Rectal smooth muscle tissue (tissue), 1 donor: ENCODE measurements at regions not wholly inside any gene's neighbourhood (a gene's known extent, or its start where the extent isn't known, plus 50 kb on each side); places are given as distances from the start of the nearest gene placed in this dataset.
"Not testable (repeated sequence)": the region's sequence is repeated elsewhere in the genome, so short reads cannot be mapped to it uniquely, and the experiment has no call there.

Source experiments
- H3K27ac ChIP-seq: one replicate; pipeline ENCODE4 v1.7.0; 2013; ENCODE audit warnings: low read depth, low read length, inconsistent platforms
- H3K27me3 ChIP-seq: one replicate; pipeline ENCODE4 v1.7.0; 2013; ENCODE audit warnings: low read length; ENCODE audit not compliant: control insufficient read depth, insufficient read depth
- H3K36me3 ChIP-seq: one replicate; pipeline ENCODE4 v1.7.0; 2013; ENCODE audit warnings: low read length; ENCODE audit not compliant: control insufficient read depth, insufficient read depth
- H3K4me1 ChIP-seq: one replicate; pipeline ENCODE4 v1.7.0; 2013; ENCODE audit warnings: low read length; ENCODE audit not compliant: control insufficient read depth, insufficient read depth
- H3K4me3 ChIP-seq: one replicate; pipeline ENCODE4 v1.7.0; 2013; ENCODE audit warnings: low read length
- H3K9ac ChIP-seq: one replicate; pipeline ENCODE4 v1.7.0; 2013; ENCODE audit warnings: low read length

GRCh38 chr20:29452186-29452585 is 1805.3 kb upstream of the DEFB115 start:
- H3K27ac ChIP-seq: no peak overlapping the region
- no peak overlapping the region for H3K9ac ChIP-seq
- H3K27me3 ChIP-seq: no peaks in the 10 kb centered on the region
- H3K36me3 ChIP-seq: no peaks in the 10 kb centered on the region
- H3K4me3 ChIP-seq: no peak overlapping the region
- no peaks in the 10 kb centered on the region for H3K4me1 ChIP-seq

GRCh38 chr20:29456987-29457693 is 1800.3 kb upstream of the DEFB115 start:
- not testable (repeated sequence) for H3K4me3 ChIP-seq, H3K27me3 ChIP-seq, H3K27ac ChIP-seq

GRCh38 chr20:29472606-29473005 is 1784.9 kb upstream of the DEFB115 start:
- Histone ChIP-seq H3K27me3 (no peaks in the 10 kb centered on the region), H3K4me3 (no peak overlapping the region), H3K4me1 (no peaks in the 10 kb centered on the region), H3K27ac (no peak overlapping the region), H3K36me3 (no peaks in the 10 kb centered on the region), H3K9ac (no peak overlapping the region)

More at GRCh38 chr20:29456987-29457693, 1800.3 kb upstream of the DEFB115 start:
- H3K9ac ChIP-seq, H3K4me1 ChIP-seq, H3K36me3 ChIP-seq: not testable (repeated sequence)

GRCh38 chr20:29492840-29493239 is 1764.6 kb upstream of the DEFB115 start:
- H3K27me3 ChIP-seq, H3K4me3 ChIP-seq, H3K36me3 ChIP-seq, H3K9ac ChIP-seq, H3K27ac ChIP-seq, H3K4me1 ChIP-seq: not testable (repeated sequence)

- not testable (repeated sequence) for H3K27ac ChIP-seq, H3K36me3 ChIP-seq, H3K4me3 ChIP-seq, H3K4me1 ChIP-seq, H3K9ac ChIP-seq, H3K27me3 ChIP-seq
These were observed 1760.7 kb upstream of the DEFB115 start for GRCh38 chr20:29496767-29497166.

GRCh38 chr20:29497261-29497671 is 1760.2 kb upstream of the DEFB115 start:
- H3K9ac ChIP-seq: no peak overlapping the region
- no peak overlapping the region for H3K4me3 ChIP-seq
- H3K27ac ChIP-seq: no peak overlapping the region
- H3K27me3 ChIP-seq: no peaks in the 10 kb centered on the region
- H3K36me3 ChIP-seq: no peaks in the 10 kb centered on the region
- H3K4me1 ChIP-seq: no peaks in the 10 kb centered on the region

GRCh38 chr20:29497684-29498083 is 1759.8 kb upstream of the DEFB115 start:
- H3K9ac ChIP-seq, H3K36me3 ChIP-seq, H3K27ac ChIP-seq, H3K4me3 ChIP-seq, H3K27me3 ChIP-seq, H3K4me1 ChIP-seq: not testable (repeated sequence)

- not testable (repeated sequence) for H3K4me3 ChIP-seq, H3K4me1 ChIP-seq, H3K27me3 ChIP-seq, H3K9ac ChIP-seq, H3K36me3 ChIP-seq, H3K27ac ChIP-seq
These were observed 1756.7 kb upstream of the DEFB115 start for GRCh38 chr20:29500738-29501137.

GRCh38 chr20:29514634-29515033 is 1742.8 kb upstream of the DEFB115 start:
- not testable (repeated sequence) for H3K27me3 ChIP-seq, H3K27ac ChIP-seq, H3K36me3 ChIP-seq, H3K4me3 ChIP-seq, H3K4me1 ChIP-seq, H3K9ac ChIP-seq

GRCh38 chr20:29516847-29517246 is 1740.6 kb upstream of the DEFB115 start:
- H3K4me3 ChIP-seq, H3K27me3 ChIP-seq, H3K4me1 ChIP-seq, H3K36me3 ChIP-seq, H3K27ac ChIP-seq, H3K9ac ChIP-seq: not testable (repeated sequence)

GRCh38 chr20:29519610-29520241 is 1737.7 kb upstream of the DEFB115 start:
- not testable (repeated sequence) for H3K27ac ChIP-seq, H3K4me1 ChIP-seq, H3K36me3 ChIP-seq, H3K9ac ChIP-seq, H3K4me3 ChIP-seq, H3K27me3 ChIP-seq

GRCh38 chr20:29533566-29534177 is 1723.8 kb upstream of the DEFB115 start:
- not testable (repeated sequence) for H3K9ac ChIP-seq, H3K27me3 ChIP-seq, H3K27ac ChIP-seq, H3K4me1 ChIP-seq, H3K4me3 ChIP-seq, H3K36me3 ChIP-seq
